ENCODE measurements at regions not wholly inside any gene's neighbourhood (a gene's known extent, or its start where the extent isn't known, plus 50 kb on each side); places are given as distances from the start of the nearest gene placed in this dataset.

DNA sequence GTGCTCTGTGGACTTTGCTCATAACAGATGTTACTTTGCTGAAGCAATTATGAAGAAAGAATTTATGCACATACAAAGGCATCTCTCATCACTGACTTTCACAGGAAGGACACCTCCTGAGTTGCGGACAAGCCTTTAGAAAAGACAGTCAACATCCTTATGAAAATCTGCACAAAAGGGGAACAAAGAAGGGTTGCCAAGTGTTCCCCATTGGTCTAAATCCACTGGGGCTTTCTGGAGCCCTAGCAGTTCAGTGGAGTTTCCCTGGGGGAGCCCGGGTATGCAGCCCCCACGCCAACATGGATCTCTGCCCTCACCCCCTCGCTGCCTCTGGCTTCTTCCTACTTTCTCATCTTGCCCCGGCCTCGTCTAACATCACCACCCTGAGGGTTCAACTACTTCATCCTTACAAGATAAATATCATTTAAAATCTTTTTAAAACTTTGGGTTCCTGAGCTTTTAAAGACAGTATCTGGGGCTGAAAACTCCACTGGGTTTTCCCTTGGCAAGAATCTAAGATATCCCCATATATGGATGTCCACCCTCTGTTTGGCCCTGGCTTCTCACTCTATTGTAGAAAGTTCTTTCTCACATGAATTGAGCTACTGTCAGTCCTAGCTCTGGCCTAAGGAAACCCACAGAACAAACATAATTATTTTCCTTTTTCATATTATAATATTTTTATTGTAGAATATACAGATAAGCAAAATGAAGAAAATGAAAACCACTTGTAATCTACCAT is 207.9 kb upstream of the RGMA start:
- no peak for TF ChIP-seq EZH2 (IDR thresholded peaks at IDR 0.05; ENCODE audit: insufficient read depth, poor library complexity, severe bottlenecking)
- no peak for TF ChIP-seq EZH2phosphoT487 (IDR thresholded peaks at IDR 0.05; ENCODE audit: insufficient read depth, low read depth)
